ENCODE measurements at regions not wholly inside any gene's neighbourhood (a gene's known extent, or its start where the extent isn't known, plus 50 kb on each side); places are given as distances from the start of the nearest gene placed in this dataset.

GRCh38 chr11:97363331-97363730 is 973.5 kb downstream of the JRKL start:
- H3K4me1 Mint-ChIP-seq (ENCODE audit: unreplicated experiment), result no peaks in the 10 kb centered on the region
- H3K4me3 Mint-ChIP-seq (ENCODE audit: unreplicated experiment), result no peak overlapping the region
- no peaks in the 10 kb centered on the region for H3K36me3 Mint-ChIP-seq (ENCODE audit: low read depth, unreplicated experiment)
- H3K27ac Mint-ChIP-seq (ENCODE audit: unreplicated experiment), result no peak overlapping the region
- DNase-seq (ENCODE audit: low spot score), result no peak
- no peak for TF ChIP-seq CTCF (IDR thresholded peaks at IDR 0.05; ENCODE audit: unreplicated experiment)
- peaks cover 2% of the 10 kb centered on the region for H3K27me3 Mint-ChIP-seq (ENCODE audit: unreplicated experiment)
- H3K9me3 Mint-ChIP-seq (ENCODE audit: unreplicated experiment), result no peaks in the 10 kb centered on the region

- H3K36me3 Mint-ChIP-seq (ENCODE audit: low read depth, unreplicated experiment), result no peaks in the 10 kb centered on the region
- H3K4me3 Mint-ChIP-seq (ENCODE audit: unreplicated experiment), result no peak overlapping the region
- no peak for TF ChIP-seq CTCF (IDR thresholded peaks at IDR 0.05; ENCODE audit: unreplicated experiment)
- H3K4me1 Mint-ChIP-seq (ENCODE audit: unreplicated experiment), result no peaks in the 10 kb centered on the region
- H3K27me3 Mint-ChIP-seq (ENCODE audit: unreplicated experiment), result peaks cover 2% of the 10 kb centered on the region
- no peaks in the 10 kb centered on the region for H3K9me3 Mint-ChIP-seq (ENCODE audit: unreplicated experiment)
- no peak for DNase-seq (ENCODE audit: low spot score)
- H3K27ac Mint-ChIP-seq (ENCODE audit: unreplicated experiment), result no peak overlapping the region
These were observed 974.2 kb downstream of the JRKL start for GRCh38 chr11:97364047-97364446.

- Mint-ChIP-seq H3K27ac (ENCODE audit: unreplicated experiment) (no peak overlapping the region), H3K27me3 (ENCODE audit: unreplicated experiment) (peaks cover 2% of the 10 kb centered on the region), H3K9me3 (ENCODE audit: unreplicated experiment) (no peaks in the 10 kb centered on the region), H3K4me1 (ENCODE audit: unreplicated experiment) (no peaks in the 10 kb centered on the region), H3K36me3 (ENCODE audit: low read depth, unreplicated experiment) (no peaks in the 10 kb centered on the region), H3K4me3 (ENCODE audit: unreplicated experiment) (no peak overlapping the region)
- no peak for TF ChIP-seq CTCF (IDR thresholded peaks at IDR 0.05; ENCODE audit: unreplicated experiment)
- DNase-seq (ENCODE audit: low spot score), result no peak
These were observed 977.7 kb downstream of the JRKL start for GRCh38 chr11:97367406-97368083.

- Mint-ChIP-seq H3K36me3 (ENCODE audit: low read depth, unreplicated experiment) (no peaks in the 10 kb centered on the region), H3K27ac (ENCODE audit: unreplicated experiment) (no peak overlapping the region), H3K9me3 (ENCODE audit: unreplicated experiment) (no peaks in the 10 kb centered on the region), H3K27me3 (ENCODE audit: unreplicated experiment) (no peaks in the 10 kb centered on the region), H3K4me3 (ENCODE audit: unreplicated experiment) (no peak overlapping the region), H3K4me1 (ENCODE audit: unreplicated experiment) (no peaks in the 10 kb centered on the region)
- no peak for TF ChIP-seq CTCF (IDR thresholded peaks at IDR 0.05; ENCODE audit: unreplicated experiment)
- no peak for DNase-seq (ENCODE audit: low spot score)
These were observed 999.5 kb downstream of the JRKL start for GRCh38 chr11:97389270-97389669.

- TF ChIP-seq CTCF (IDR thresholded peaks at IDR 0.05; ENCODE audit: unreplicated experiment), result no peak
- Mint-ChIP-seq H3K4me1 (ENCODE audit: unreplicated experiment) (no peaks in the 10 kb centered on the region), H3K27ac (ENCODE audit: unreplicated experiment) (no peak overlapping the region), H3K4me3 (ENCODE audit: unreplicated experiment) (no peak overlapping the region), H3K36me3 (ENCODE audit: low read depth, unreplicated experiment) (no peaks in the 10 kb centered on the region), H3K27me3 (ENCODE audit: unreplicated experiment) (no peaks in the 10 kb centered on the region), H3K9me3 (ENCODE audit: unreplicated experiment) (no peaks in the 10 kb centered on the region)
- DNase-seq (ENCODE audit: low spot score), result no peak
These were observed 1008.4 kb downstream of the JRKL start for GRCh38 chr11:97398246-97398645.
